NCI-H146 (cell line): ENCODE measurements at regions not wholly inside any gene's neighbourhood (a gene's known extent, or its start where the extent isn't known, plus 50 kb on each side); places are given as distances from the start of the nearest gene placed in this dataset.
A peak's percentile ranks its signal among the peaks of the same experiment; 100 is the strongest.
"Not testable (repeated sequence)": the region's sequence is repeated elsewhere in the genome, so short reads cannot be mapped to it uniquely, and the experiment has no call there.

Experiments used
- DNase-seq: peaks from one replicate; lab custom pipeline; 2025; lab: John Stamatoyannopoulos, UW

DNA sequence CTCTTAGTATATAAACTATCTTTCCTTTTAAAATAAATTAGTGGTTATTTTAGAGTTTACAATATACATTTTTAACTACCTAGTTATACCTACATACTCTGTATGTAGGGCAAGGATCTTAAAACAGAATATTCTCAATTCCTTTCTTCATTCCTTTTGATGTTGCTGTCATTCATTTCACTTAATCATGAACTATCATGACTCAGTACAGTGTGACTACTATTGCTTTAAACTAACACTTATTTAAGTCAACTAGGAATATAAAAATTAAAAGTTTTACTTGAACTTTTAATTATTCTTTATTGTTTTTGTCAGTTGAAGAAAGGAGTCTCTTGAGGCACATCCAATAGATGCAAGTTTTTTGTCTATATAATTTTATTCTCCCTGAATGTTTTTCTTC lies 726.4 kb downstream of the BRINP3 start:
- no peak for DNase-seq

DNA sequence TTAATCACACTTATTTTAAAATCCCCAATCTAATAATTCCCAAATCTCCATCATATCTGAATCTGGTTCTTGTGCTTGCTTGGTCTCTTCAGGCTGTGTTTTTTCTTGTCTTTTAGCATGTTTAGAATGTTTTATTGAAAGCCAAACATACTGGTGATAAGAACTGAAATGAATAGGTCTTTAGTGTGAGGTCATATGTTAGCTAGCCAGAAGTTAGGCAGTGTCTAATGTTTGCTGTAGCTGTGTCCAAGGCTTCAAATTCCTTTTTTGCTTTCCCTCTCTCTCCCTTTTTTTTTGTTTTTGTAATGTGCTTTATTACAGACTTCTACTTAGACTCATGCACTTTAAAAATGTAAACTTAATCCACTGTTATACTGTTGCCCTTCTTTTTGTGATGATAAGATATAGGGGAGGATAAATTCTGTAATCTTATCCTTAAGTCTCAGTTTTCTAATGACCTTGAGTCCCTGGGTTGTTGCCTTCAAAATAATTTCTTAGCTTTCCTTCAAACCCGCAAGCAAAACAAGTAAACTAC lies 725.1 kb downstream of the BRINP3 start:
- no peak for DNase-seq

DNA sequence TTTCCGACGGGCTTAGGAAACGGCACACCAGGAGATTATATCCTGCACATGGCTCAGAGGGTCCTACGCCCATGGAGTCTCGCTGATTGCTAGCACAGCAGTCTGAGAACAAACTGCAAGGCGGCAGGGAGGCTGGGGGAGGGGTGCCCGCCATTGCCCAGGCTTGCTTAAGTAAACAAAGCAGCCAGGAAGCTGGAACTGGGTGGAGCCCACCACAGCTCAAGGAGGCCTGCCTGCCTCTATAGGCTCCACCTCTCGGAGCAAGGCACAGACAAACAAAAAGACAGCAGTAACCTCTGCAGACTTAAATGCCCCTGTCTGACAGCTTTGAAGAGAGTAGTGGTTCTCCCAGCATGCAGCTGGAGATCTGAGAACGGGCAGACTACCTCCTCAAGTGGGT lies 722.6 kb downstream of the BRINP3 start:
- not testable (repeated sequence) for DNase-seq

DNA sequence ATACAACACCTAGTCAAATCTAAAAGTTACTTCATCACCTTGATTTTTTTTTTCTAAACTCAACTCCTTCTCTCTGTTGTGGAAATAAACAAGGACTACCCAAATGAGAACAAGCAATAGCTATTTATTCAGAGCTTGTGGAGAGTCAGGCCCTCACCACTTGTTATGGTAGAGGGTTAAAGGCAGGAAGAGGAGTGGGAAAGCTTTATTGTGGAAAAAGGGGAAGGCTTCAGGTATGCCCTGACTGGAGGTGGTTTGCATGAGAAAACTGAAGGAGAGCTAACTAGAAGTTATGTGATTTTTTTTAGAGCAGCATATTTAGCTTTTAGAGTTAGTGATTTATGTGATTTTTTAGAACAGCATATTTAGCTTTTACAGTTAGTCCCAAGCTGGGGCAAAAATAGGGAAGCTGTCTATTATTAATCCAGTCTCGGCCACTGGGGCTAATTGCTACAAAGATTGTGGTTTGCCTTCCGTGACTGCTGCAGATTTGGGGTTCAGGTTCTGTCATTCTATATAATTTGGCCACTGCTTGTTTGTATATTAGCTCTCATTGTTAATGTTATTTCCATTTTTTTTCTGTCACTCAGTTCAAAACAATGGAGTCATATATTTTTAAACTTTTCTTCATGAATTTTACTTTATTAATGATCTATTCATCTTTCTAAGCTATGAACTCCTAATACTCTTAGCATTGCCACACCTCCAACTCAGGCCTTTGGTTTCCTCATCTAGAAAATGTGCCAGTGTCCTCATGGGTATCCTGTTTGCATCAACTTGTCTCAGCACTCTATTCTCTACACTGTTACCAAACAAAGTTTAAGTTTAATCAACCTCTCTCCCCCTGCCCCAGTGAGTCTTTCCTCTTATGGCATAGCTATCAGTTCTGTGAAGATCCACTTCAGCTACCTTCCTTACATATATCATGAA lies 713.0 kb downstream of the BRINP3 start:
- no peak for DNase-seq

DNA sequence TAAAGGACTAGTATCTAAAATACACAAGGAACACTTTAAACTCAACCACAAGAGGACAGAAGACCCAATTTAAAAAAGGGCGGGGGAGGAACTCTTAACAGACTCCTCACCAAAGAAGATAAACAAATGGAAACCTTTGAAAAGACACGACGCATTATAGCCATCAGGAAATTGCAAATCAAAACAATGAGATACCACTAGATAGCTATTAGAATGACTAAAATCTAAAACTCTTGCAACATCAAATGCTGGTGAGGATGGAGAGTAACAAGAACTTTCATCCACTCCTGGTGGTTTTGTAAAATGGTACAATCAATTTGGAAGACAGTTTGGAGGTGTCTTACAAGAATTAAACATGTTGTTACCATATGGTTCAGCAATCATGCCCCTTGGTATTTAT lies 708.2 kb downstream of the BRINP3 start:
- DNase-seq = no peak

DNA sequence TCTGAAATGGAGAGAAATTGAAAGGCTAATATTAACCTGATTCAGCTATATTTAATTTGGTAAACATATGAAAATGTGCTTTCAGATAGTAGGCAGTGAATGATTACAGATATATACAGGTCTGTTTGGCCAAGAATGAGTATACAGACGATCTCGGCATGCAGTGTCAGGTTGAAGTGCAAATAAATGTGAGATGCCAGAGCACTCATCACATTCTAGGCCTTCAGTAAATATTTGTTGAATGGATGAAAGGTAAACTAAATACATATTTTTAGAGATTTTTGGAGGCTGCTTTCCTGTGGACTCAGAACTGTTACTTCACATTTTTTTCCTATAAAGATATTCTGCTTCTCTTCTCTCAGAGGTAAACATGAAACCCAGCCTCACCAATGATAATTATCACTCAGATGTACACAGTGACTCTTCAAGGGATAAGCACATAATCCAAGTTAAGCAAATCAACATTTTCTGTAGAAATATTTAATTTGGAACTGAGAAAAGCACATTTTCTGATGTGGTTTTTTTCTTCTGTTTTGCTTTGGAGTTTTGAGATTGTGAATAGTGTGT lies 702.9 kb downstream of the BRINP3 start:
- DNase-seq = no peak

DNA sequence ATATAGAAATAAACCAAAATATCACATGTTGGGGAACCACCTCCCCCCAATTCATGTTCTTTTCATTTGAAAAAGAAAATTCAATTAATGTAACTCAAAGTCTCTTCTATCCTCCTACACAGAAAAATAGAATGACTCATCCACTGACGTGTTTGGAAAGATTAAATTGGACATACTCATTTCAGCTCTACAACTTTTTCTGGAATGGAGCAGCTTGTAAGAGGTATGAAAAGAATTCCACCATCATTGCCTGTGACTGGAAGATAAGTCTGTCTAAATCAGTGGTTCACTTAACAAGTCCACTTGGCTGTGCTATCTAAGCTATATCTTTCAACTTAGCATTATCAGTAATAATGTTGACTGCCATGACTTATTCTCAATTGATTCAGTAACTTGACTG lies 702.3 kb downstream of the BRINP3 start:
- DNase-seq = no peak

DNA sequence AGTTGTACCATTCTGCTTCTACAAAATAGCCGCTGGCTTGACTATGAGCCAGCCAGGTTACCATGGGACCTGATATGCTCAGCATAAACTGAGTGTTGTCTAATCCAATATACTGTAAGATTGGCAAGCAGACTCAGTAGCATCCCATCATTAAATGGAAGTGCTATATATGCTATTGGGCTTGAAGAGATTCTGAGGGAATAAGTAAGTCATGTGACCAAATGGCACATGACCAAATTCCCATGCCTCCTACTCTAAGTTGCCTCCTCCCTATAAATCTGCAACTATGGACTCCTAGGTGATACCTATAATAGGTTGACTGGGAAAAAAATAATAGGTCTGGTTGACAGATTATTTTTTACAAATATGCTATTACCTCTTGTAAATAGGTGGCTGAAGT lies 698.6 kb downstream of the BRINP3 start:
- no peak for DNase-seq

DNA sequence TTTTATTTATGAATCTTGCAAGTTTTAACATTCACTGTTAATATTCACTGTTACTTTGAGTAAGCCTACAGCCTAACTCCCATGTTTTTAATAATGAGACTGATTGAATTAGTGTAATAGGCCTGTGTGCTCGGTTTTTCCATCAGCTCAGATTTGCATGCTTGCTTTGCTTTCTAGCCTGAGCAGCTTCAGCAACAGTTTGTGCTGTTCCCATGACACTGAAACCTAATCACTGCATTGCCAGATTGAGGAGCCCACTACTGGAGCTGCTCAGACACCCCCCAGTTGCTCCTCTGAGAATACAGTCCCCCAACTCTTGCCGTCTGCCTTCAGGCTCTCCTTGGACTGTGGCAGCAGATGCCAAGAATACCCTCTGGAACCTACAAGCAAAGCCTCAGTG lies 695.4 kb downstream of the BRINP3 start:
- DNase-seq = no peak

DNA sequence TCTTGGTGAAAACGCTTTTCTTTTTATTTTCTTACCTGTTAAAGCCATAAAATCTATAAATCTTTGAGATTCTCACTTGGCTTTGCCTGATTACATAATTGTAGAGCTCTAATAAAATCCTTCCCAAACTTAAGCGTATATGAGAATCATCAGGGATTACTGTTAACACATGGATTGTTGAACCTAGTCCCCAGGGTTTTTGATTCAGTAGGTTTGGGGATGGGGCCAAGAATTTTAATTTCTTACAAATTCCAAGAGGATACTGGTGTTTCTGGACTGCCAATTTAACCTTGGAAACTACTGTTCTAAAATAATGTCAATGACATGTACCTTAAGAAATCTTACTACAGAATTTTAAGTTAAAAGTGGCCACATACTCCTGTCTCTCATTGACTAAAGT lies 694.2 kb downstream of the BRINP3 start:
- DNase-seq = no peak

DNA sequence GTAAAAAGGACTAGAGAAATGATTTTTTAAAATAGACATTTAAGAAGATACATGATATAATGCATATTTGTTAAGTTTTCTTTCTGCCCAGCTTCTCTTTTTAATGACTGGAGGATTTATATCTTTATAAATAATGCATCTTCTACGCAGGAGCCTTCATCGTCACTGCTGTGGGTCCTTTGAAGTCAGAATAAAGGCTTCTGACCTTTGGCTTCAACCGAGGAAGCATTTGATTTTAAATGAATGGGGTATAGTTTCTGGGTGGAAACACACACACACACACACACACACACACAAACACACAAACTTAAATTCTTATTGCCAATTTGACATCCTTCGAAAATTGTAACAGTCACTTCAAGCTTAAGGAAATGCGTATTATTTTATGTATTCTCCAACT lies 690.9 kb downstream of the BRINP3 start:
- no peak for DNase-seq

DNA sequence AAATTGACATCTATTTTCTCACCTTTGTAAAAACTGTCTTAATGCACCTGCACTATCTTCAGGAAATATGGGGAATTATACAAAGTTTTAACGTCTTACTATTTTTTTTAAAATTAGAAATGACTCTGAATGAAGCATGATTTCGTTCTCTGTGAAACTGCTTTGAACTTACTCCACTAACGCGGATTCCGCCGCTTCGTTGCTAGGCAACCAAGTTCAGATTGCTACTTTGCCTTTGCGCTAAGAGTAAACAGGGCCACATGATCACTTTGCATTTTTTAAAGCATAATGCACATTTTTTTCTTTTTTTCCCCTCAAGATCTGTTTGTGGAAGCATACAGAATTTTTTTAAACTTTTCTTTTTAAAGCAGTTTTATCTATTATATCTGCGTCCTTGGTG lies 690.5 kb downstream of the BRINP3 start:
- no peak for DNase-seq

DNA sequence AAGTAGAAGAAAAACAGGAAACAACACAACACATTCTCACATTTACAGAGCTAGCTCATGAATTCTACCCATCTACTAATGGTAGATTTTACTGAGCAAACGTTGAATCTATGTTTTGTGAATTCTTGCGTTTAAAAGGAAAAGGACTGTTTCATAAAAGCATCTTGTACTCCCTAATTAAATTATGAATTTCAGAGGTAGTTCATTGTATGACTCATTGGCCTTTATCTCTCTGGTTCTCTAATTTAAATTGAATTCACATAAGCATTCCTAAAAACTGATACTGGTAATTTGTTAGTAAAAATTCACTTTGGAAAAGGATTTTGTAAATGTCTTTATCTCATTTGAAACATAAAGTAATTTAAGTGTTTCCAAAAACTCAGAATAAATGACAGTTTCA lies 687.3 kb downstream of the BRINP3 start:
- DNase-seq = no peak

DNA sequence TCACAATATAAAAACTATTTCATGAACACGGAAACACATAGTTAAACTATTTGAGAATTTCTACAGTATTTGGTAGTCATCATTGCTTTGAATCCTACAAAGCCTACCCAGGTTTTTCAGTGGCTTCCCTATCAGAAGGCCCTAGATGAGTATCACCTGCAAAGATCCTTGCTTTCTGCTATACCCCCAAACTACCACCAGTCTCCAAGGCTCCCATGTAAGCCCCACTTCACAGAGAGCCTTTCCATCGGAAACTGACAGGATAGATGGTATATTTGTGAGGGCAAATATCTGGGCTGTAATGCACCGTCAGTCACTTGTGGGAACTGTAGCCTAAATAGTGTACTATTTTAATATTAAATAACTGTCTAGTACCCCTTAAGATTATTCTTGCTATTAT lies 674.3 kb downstream of the BRINP3 start:
- no peak for DNase-seq

DNA sequence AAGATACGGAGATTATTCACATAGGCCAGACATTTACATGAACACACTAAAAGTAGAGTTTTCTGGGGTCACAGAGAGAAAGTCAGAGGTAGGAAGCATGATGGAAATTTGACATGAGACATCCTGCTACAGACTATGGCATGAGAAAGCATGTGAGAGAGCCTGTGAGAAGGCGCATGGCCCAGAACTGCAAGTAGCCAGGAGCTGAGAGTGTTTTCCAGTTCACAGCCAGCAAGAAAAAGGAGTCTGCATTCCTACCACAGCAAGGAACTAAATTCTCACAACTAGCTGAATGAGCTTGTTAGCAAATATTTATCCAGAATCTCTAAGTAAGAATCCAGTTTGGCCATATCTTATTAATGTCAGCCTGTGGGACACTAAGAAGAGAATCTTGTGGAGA lies 673.3 kb downstream of the BRINP3 start:
- no peak for DNase-seq

DNA sequence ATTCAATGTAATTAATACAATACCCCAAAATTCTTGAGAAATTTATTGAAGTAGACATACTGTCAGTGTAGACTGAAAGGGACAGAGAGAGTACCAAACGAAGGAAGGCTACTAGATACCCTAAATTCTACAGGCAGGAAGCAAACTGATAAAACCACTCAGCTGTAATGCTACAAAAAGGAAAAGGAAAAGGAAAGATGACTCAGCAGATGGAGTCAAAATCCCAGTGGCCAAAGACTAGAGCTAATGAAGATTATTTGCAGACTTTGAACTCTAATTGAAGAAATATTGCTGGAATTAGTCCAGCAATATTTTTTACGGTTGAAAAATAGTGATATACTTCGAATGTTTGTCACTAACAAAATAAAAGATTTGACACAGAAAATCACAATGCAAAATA lies 671.9 kb downstream of the BRINP3 start:
- no peak for DNase-seq

DNA sequence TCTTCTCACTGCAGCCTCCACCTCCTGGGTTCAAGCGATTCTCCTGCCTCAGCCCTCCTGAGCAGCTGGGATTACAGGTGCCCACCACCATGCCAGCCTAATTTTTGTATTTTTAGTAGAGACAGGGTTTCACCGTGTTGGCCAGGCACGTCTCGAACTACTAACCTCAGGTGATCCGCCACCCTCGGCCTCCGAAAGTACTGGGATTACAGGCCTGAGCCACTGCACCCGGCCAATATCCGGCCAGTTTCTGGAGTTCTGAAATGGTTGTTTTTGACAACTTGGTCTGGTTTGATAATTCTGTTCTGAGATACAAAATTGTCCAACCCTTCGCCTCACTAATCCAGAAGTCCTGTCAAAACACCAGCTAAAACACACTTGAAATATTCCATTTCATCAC lies 667.0 kb downstream of the BRINP3 start:
- not testable (repeated sequence) for DNase-seq

DNA sequence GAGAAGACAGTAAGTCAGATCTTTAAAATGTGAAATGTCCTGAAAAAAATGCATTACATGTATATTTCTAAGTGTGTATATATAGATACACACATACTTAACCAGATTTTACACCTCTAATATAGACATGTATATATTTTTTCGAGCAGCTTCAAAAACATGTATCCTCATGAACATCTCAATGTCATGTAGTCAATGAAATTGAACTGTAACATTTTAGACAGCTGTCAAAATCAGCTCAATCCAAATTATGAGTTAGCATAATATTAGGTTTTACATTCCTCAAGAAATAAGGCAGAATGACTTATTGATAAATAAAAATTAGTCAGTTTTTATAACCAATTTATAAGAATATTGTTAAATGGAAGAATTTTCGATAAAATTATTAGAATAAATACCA lies 665.7 kb downstream of the BRINP3 start:
- DNase-seq = no peak

DNA sequence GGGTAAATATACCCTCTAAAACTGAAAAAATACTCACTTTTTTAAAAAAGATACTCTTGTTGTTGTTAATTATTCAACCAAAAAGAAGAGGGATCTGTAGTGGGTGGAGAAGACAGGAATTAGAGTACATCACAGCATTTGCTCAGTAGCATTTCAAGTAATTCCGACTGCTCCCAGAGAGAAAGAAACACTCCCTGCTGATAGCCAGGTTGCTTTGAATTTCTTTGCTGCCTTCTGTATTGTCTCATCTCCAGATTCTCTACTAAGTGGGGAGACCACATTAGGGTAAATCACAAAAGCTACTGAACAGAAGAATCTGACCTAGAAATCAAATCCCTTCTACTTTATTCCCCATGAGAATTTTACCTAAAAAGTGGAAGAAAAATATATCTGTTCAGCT lies 661.1 kb downstream of the BRINP3 start:
- no peak for DNase-seq

DNA sequence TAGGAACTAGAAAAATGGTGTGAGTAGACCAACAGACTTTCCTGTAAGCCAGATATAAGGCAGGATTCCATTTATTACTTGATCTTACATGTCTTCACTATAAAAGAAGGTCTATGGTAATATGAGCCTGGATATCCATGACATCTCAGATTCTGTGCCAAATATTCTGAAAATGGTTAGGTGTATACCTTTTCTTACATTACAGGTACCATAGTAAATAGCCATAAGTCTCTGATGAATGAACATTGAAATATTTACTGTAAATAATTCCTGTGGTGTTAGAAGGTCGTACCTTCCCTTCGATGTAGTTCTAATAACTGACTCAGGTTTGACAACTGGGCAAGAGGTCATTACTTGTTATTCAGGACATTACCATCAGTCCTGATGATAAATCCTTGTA lies 657.9 kb downstream of the BRINP3 start:
- no peak for DNase-seq

DNA sequence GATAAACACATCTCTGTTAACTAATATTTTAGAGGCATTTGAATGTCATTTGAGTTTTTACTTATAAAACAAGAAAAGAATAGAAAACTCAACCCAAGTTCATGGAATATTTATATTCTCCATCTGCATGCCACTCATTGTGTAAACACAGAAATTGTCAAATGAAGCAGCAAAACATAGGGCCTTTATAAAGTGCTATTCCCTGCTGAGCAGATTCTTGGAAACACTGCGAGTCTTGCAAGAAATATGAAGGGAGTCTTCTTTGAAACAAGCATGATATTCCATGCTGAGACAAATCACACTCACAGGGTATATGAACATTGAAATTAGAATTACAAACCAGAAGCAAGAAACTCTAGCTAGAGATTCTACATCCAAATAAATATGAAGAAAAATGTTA lies 655.8 kb downstream of the BRINP3 start:
- no peak for DNase-seq

DNA sequence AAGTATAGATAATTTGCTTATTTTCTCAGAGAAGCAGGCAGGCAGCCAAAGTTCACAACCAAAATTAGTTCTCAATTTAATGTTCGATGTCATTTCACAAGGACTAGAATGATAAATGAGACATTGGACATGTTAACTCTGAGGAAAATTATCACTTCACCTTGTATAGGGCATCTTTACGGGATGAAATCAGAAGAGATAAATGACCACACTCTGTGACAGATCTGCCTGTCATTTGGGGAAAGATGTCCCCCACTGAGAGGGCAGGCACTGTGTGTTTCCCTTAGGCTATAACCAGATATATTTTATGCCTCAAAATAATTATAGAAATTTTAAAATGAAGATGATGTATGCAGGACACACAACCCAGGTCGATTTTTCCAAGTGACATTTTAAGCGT lies 642.9 kb downstream of the BRINP3 start:
- peak; percentile 95 for DNase-seq

DNA sequence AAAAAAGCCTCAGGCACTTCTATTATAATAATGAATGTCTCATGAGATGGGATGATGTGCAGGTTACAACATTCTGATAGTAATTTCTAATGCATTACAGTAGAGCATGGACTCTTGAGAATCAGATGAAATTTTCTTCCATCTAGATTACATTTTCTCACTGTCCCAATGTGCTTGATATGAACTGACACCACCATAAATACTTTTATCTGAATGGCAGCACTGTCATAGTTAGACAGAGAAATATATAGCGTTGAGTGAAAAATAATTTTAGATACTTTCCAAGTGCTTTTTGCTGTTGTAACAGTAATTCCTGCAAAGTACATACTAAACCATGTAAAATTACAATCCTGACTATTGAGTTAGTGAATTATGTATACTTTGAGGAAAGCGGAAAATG lies 630.1 kb downstream of the BRINP3 start:
- peak; percentile 83 for DNase-seq
